IMR-90 (cell line): ENCODE measurements at regions not wholly inside any gene's neighbourhood (a gene's known extent, or its start where the extent isn't known, plus 50 kb on each side); places are given as distances from the start of the nearest gene placed in this dataset.

Experiments
- ATAC-seq: fragments of 200-7000 bp; cut with Tn5 transposase; 2 replicates; pipeline ENCODE4 v1.9.1; 2020; ENCODE audit warnings: low read depth, mild to moderate bottlenecking, moderate library complexity
- BruUV-seq: library from RNA; stranded (reverse); fragments of 400-500 nt; replicated peaks from 2 replicates; lab custom pipeline; 2021; lab: Mats Ljungman, UMichigan
- CTCF ChIA-PET: fragments of 300-600 bp; formaldehyde crosslinking; extraction: SDS; loops from one replicate; lab custom pipeline; 2021; ENCODE audit warnings: antibody characterized with exemption; lab: Yijun Ruan, JAX
- POLR2A ChIA-PET: fragments of 300-600 bp; sonication (Branson Sonifier 250); formaldehyde crosslinking; loops from one replicate; lab custom pipeline; 2022; ENCODE audit warnings: antibody characterized with exemption; ENCODE audit not compliant: unreplicated experiment; lab: Charles Lee
- DNase-seq: peaks from one replicate; pipeline ENCODE4 v3.0.0; 2013
- H2AFZ ChIP-seq: replicated peaks from 2 replicates; pipeline ENCODE3; 2013; ENCODE audit warnings: low read length, mild to moderate bottlenecking; ENCODE audit not compliant: poor library complexity
- H2AK5ac ChIP-seq: 2 replicates; pipeline ENCODE4 v1.6.1; 2013; ENCODE audit warnings: low read depth, low read length, inconsistent platforms
- H2AK9ac ChIP-seq: replicated peaks from 2 replicates; pipeline ENCODE3; 2013; ENCODE audit warnings: mild to moderate bottlenecking, low read depth, low read length, moderate library complexity; ENCODE audit not compliant: poor library complexity
- H2BK120ac ChIP-seq: 2 replicates; pipeline ENCODE4 v1.6.1; 2013; ENCODE audit warnings: low read depth, low read length, inconsistent platforms
- H2BK15ac ChIP-seq: 3 replicates; pipeline ENCODE4 v1.6.1; 2013; ENCODE audit warnings: low read depth, low read length, inconsistent platforms
- H2BK20ac ChIP-seq: 2 replicates; pipeline ENCODE4 v1.6.1; 2013; ENCODE audit warnings: low read depth, mild to moderate bottlenecking, inconsistent platforms, low read length, moderate library complexity
- H2BK5ac ChIP-seq: 2 replicates; pipeline ENCODE4 v1.6.1; 2013; ENCODE audit warnings: mild to moderate bottlenecking, low read depth, low read length, inconsistent platforms; ENCODE audit not compliant: poor library complexity, severe bottlenecking
- H3K14ac ChIP-seq: replicated peaks from 2 replicates; pipeline ENCODE4 v1.6.1; 2013; ENCODE audit warnings: low read depth, low read length, inconsistent platforms
- H3K18ac ChIP-seq: 2 replicates; pipeline ENCODE4 v1.6.1; 2013; ENCODE audit warnings: low read depth, low read length, control low read depth
- H3K23ac ChIP-seq: 2 replicates; pipeline ENCODE4 v1.6.1; 2013; ENCODE audit warnings: low read depth, low read length, inconsistent platforms
- H3K27ac ChIP-seq: 2 replicates; pipeline ENCODE4 v1.5.1; 2013; ENCODE audit warnings: mild to moderate bottlenecking, control low read depth, low read length; ENCODE audit not compliant: insufficient read depth
- H3K27me3 ChIP-seq: 2 replicates; pipeline ENCODE4 v1.6.1; 2013; ENCODE audit warnings: low read length; ENCODE audit not compliant: control insufficient read depth, insufficient read depth
- H3K36me3 ChIP-seq: 2 replicates; pipeline ENCODE4 v1.6.1; 2013; ENCODE audit warnings: low read length, mixed read lengths; ENCODE audit not compliant: control insufficient read depth, insufficient read depth
- H3K4ac ChIP-seq: 2 replicates; pipeline ENCODE4 v1.6.1; 2013; ENCODE audit warnings: low read depth, low read length, inconsistent platforms
- H3K4me1 ChIP-seq: 2 replicates; pipeline ENCODE4 v1.6.1; 2013; ENCODE audit warnings: low read length, mixed read lengths; ENCODE audit not compliant: control insufficient read depth, insufficient read depth
- H3K4me2 ChIP-seq: 2 replicates; pipeline ENCODE4 v1.6.1; 2013; ENCODE audit warnings: low read depth, mild to moderate bottlenecking, control low read depth, low read length, moderate library complexity
- H3K4me3 ChIP-seq: 2 replicates; pipeline ENCODE4 v1.5.1; 2013; ENCODE audit warnings: low read depth, mild to moderate bottlenecking, control low read depth, low read length, moderate library complexity; ENCODE audit not compliant: insufficient read depth
- H3K56ac ChIP-seq: 2 replicates; pipeline ENCODE4 v1.6.1; 2013; ENCODE audit warnings: low read length, inconsistent platforms; ENCODE audit not compliant: insufficient read depth; ENCODE audit errors: extremely low read depth
- H3K79me1 ChIP-seq, 2 experiments: 2 replicates each; pipeline ENCODE4 v1.6.1; 2013; ENCODE audit warnings: low read length in 2 of 2, inconsistent platforms in 1 of 2, low read depth in 1 of 2
- H3K9ac ChIP-seq: 2 replicates; pipeline ENCODE4 v1.6.1; 2013; ENCODE audit warnings: low read depth, low read length, control low read depth
- H3K9me1 ChIP-seq: 2 replicates; pipeline ENCODE4 v1.6.1; 2013; ENCODE audit warnings: low read length, inconsistent platforms; ENCODE audit not compliant: insufficient read depth
- H3K9me3 ChIP-seq: 2 replicates; pipeline ENCODE4 v1.6.1; 2013; ENCODE audit warnings: low read length; ENCODE audit not compliant: control insufficient read depth, insufficient read depth
- H4K20me1 ChIP-seq: 2 replicates; pipeline ENCODE4 v1.6.1; 2013; ENCODE audit warnings: low read length, inconsistent platforms; ENCODE audit not compliant: insufficient read depth
- H4K5ac ChIP-seq: 2 replicates; pipeline ENCODE4 v1.6.1; 2013; ENCODE audit warnings: mild to moderate bottlenecking, low read depth, low read length, control low read depth
- H4K8ac ChIP-seq, 2 experiments: 2 replicates each; pipeline ENCODE4 v1.6.1; 2013; ENCODE audit warnings: low read depth in 2 of 2, low read length in 2 of 2, control low read depth in 1 of 2, inconsistent platforms in 1 of 2
- H4K91ac ChIP-seq: 2 replicates; pipeline ENCODE4 v1.6.1; 2013; ENCODE audit warnings: low read depth, low read length, inconsistent platforms; ENCODE audit not compliant: insufficient read depth
- CHD1 ChIP-seq: IDR thresholded peaks from 2 replicates; pipeline ENCODE4 v1.6.1; 2012; ENCODE audit warnings: low read depth, low read length, improper control_type of control experiment
- MAFK ChIP-seq: IDR thresholded peaks from 2 replicates; pipeline ENCODE4 v1.6.1; 2012; ENCODE audit warnings: low read depth, low read length, improper control_type of control experiment
- MAZ ChIP-seq: IDR thresholded peaks from 2 replicates; pipeline ENCODE4 v1.6.1; 2012; ENCODE audit warnings: low read depth, mild to moderate bottlenecking, low read length, improper control_type of control experiment, moderate library complexity, borderline replicate concordance
- MXI1 ChIP-seq: IDR thresholded peaks from 2 replicates; pipeline ENCODE4 v1.6.1; 2012; ENCODE audit warnings: low read depth, mild to moderate bottlenecking, low read length, moderate library complexity, borderline replicate concordance
- NFE2L2 ChIP-seq: fragments of 150-350 bp; IDR thresholded peaks from 2 replicates; pipeline ENCODE4 v1.6.1; 2016; ENCODE audit warnings: low read depth, mild to moderate bottlenecking, low read length
- POLR2A ChIP-seq: IDR thresholded peaks from 2 replicates; pipeline ENCODE4 v1.6.1; 2012; ENCODE audit warnings: mild to moderate bottlenecking, low read depth, low read length
- RAD21 ChIP-seq: IDR thresholded peaks from 2 replicates; pipeline ENCODE4 v1.6.1; 2012; ENCODE audit warnings: low read length, improper control_type of control experiment
- RFX5 ChIP-seq: IDR thresholded peaks from 2 replicates; pipeline ENCODE4 v1.8.0; 2012; ENCODE audit warnings: low read depth, mild to moderate bottlenecking, low read length, moderate library complexity
- WGBS, 2 experiments: methylation state at CpG; one replicate each; pipeline versions ENCODE4 v1.1.5 to v1.1.7; 2013; ENCODE audit warnings: missing lambda C conversion rate in 2 of 2; ENCODE audit not compliant: insufficient read length in 1 of 2; ENCODE audit errors: extremely low coverage in 2 of 2; 5-methylcytosine and 5-hydroxymethylcytosine counted together
- dilution Hi-C: fragments of 300-500 bp; cut with HindIII; formaldehyde crosslinking; loops from one replicate; pipeline ENCODE4 v1.14.3; 2018; ENCODE audit warnings: low sequenced_read_pairs; ENCODE audit not compliant: unreplicated experiment
- in situ Hi-C: fragments of 300-500 bp; cut with MboI; formaldehyde crosslinking; loops from 3 replicates; pipeline ENCODE4 v1.14.3; 2019; ENCODE audit warnings: low sequenced_read_pairs, inconsistent platforms, mixed read lengths
- intact Hi-C: fragments of 100-400 bp; cut with micrococcal nuclease; formaldehyde crosslinking; loops from 2 replicates; pipeline ENCODE4 v1.10.0; 2022
- TF ChIP-seq, protein P1 (sequence below): conservative IDR thresholded peaks from 2 replicates; pipeline ENCODE4 v1.5.1; 2012; ENCODE audit warnings: mild to moderate bottlenecking, low read depth, low read length, improper control_type of control experiment
- TF ChIP-seq, protein P2 (sequence below): fragments of 150-350 bp; IDR thresholded peaks from 2 replicates; pipeline ENCODE4 v1.6.1; 2016; ENCODE audit warnings: low read depth, mild to moderate bottlenecking, low read length, moderate library complexity, borderline replicate concordance
- TF ChIP-seq, protein P3 (sequence below): fragments of 150-350 bp; IDR thresholded peaks from 2 replicates; pipeline ENCODE4 v1.6.1; 2017; ENCODE audit warnings: mild to moderate bottlenecking, antibody characterized with exemption, low read length, low read depth

DNA sequence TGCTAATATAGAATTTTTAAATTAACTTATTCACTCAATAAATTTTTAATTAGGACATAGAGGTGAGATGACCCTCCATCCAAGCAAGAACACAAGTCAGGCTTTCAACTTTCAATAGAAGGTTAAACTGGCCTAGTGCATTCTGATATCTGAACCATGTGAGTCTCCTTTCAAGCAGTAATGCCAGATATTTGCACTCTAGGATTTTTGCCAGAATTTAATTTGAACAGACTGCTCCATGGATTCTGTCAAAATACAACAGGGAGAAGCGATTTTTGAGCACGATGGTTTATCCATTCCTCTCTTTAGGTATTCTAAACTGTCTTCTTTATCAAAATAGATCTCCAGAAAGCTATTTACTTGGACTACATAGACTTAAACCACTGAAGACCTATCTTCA is 72.0 kb upstream of the DCLK2 start:
- no peak overlapping the region; the same call in 2 of the 3 replicates for H2BK15ac ChIP-seq
- no peak overlapping the region for H3K4me3 ChIP-seq
- no peaks in the 10 kb centered on the region for H3K9me3 ChIP-seq
- H2AK5ac ChIP-seq = no peak overlapping the region
- H2BK5ac ChIP-seq = peak overlapping the region; percentile 66
- no CpG with 5 or more reads among the region's 2 CpGs for WGBS, 2 experiments
- peak overlapping the region; percentile 83; the same call in 1 of the 2 replicates for H2BK120ac ChIP-seq
- dilution Hi-C loops = no loop called here
- H3K9me1 ChIP-seq = peaks cover 4% of the 10 kb centered on the region
- no peaks in the 10 kb centered on the region for H4K20me1 ChIP-seq
- ChIA-PET POLR2A (no interaction called here), CTCF (interaction anchor here (0.6 to 4.1 kb wide), 5 partner anchors 8 to 929 kb away, joined by 3 to 26 read pairs (median 4); no protein-coding TSS in a partner anchor)
- no peak overlapping the region for H4K8ac ChIP-seq
- 0 out of 2 replicates have a peak, but pooled peaks have one; percentile 21 for ATAC-seq
- peaks cover 22% of the 10 kb centered on the region for H3K4me1 ChIP-seq
- H3K27ac ChIP-seq = no peak overlapping the region
- no peak overlapping the region; the same call in 1 of the 2 replicates for H3K9ac ChIP-seq
- no peak overlapping the region for H4K91ac ChIP-seq
- BruUV-seq = no TSS peak
- H3K56ac ChIP-seq = no peak overlapping the region
- H3K4ac ChIP-seq = no peak overlapping the region
- intact Hi-C loops = no loop called here
- no peak overlapping the region for H2AK9ac ChIP-seq
- TF ChIP-seq MXI1 = no peak
- TF ChIP-seq, protein P1, sequence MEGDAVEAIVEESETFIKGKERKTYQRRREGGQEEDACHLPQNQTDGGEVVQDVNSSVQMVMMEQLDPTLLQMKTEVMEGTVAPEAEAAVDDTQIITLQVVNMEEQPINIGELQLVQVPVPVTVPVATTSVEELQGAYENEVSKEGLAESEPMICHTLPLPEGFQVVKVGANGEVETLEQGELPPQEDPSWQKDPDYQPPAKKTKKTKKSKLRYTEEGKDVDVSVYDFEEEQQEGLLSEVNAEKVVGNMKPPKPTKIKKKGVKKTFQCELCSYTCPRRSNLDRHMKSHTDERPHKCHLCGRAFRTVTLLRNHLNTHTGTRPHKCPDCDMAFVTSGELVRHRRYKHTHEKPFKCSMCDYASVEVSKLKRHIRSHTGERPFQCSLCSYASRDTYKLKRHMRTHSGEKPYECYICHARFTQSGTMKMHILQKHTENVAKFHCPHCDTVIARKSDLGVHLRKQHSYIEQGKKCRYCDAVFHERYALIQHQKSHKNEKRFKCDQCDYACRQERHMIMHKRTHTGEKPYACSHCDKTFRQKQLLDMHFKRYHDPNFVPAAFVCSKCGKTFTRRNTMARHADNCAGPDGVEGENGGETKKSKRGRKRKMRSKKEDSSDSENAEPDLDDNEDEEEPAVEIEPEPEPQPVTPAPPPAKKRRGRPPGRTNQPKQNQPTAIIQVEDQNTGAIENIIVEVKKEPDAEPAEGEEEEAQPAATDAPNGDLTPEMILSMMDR = no peak
- TF ChIP-seq NFE2L2 = no peak
- TF ChIP-seq, protein P2, sequence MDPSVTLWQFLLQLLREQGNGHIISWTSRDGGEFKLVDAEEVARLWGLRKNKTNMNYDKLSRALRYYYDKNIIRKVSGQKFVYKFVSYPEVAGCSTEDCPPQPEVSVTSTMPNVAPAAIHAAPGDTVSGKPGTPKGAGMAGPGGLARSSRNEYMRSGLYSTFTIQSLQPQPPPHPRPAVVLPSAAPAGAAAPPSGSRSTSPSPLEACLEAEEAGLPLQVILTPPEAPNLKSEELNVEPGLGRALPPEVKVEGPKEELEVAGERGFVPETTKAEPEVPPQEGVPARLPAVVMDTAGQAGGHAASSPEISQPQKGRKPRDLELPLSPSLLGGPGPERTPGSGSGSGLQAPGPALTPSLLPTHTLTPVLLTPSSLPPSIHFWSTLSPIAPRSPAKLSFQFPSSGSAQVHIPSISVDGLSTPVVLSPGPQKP = no peak
- no peak for TF ChIP-seq RAD21
- TF ChIP-seq MAZ = no peak
- TF ChIP-seq POLR2A = no peak
- TF ChIP-seq, protein P3, sequence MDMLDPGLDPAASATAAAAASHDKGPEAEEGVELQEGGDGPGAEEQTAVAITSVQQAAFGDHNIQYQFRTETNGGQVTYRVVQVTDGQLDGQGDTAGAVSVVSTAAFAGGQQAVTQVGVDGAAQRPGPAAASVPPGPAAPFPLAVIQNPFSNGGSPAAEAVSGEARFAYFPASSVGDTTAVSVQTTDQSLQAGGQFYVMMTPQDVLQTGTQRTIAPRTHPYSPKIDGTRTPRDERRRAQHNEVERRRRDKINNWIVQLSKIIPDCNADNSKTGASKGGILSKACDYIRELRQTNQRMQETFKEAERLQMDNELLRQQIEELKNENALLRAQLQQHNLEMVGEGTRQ = no peak
- TF ChIP-seq RFX5 = no peak
- TF ChIP-seq CHD1 = no peak
- TF ChIP-seq MAFK = no peak
- H3K4me2 ChIP-seq = no peak overlapping the region
- DNase-seq = peak; percentile 39
- H2BK20ac ChIP-seq = no peak overlapping the region
- H3K18ac ChIP-seq = no peak overlapping the region; the same call in 1 of the 2 replicates
- no peak overlapping the region for H3K14ac ChIP-seq
- H2AFZ ChIP-seq = no peak overlapping the region
- no peaks in the 10 kb centered on the region for H3K79me1 ChIP-seq
- H4K5ac ChIP-seq = no peak overlapping the region
- H3K27me3 ChIP-seq = no peaks in the 10 kb centered on the region
- no peak overlapping the region for H3K23ac ChIP-seq
- in situ Hi-C loops = loop anchor here (10.0 kb wide), 1 partner anchor 579 kb away; the partner anchor contains the start of gene MAB21L2
- no peaks in the 10 kb centered on the region for H3K36me3 ChIP-seq
